AG09309 (cell line): ENCODE measurements at regions not wholly inside any gene's neighbourhood (a gene's known extent, or its start where the extent isn't known, plus 50 kb on each side); places are given as distances from the start of the nearest gene placed in this dataset.

Experiments used
- DNase-seq: peaks from one replicate; pipeline ENCODE4 v3.0.0-alpha.2; 2010; ENCODE audit warnings: low read depth
- H3K4me3 ChIP-seq: 2 replicates; pipeline ENCODE4 v1.5.1; 2011; ENCODE audit warnings: mild to moderate bottlenecking, low read depth, low read length, moderate library complexity; ENCODE audit not compliant: control insufficient read depth
- TF ChIP-seq, protein P1 (sequence below): IDR thresholded peaks from 2 replicates; pipeline ENCODE4 v1.5.1; 2011; ENCODE audit warnings: mild to moderate bottlenecking, low read depth, low read length, inconsistent platforms; ENCODE audit not compliant: insufficient read depth, control insufficient read depth; ENCODE audit errors: missing control alignments

- TF ChIP-seq, protein P1, sequence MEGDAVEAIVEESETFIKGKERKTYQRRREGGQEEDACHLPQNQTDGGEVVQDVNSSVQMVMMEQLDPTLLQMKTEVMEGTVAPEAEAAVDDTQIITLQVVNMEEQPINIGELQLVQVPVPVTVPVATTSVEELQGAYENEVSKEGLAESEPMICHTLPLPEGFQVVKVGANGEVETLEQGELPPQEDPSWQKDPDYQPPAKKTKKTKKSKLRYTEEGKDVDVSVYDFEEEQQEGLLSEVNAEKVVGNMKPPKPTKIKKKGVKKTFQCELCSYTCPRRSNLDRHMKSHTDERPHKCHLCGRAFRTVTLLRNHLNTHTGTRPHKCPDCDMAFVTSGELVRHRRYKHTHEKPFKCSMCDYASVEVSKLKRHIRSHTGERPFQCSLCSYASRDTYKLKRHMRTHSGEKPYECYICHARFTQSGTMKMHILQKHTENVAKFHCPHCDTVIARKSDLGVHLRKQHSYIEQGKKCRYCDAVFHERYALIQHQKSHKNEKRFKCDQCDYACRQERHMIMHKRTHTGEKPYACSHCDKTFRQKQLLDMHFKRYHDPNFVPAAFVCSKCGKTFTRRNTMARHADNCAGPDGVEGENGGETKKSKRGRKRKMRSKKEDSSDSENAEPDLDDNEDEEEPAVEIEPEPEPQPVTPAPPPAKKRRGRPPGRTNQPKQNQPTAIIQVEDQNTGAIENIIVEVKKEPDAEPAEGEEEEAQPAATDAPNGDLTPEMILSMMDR, result no peak
- H3K4me3 ChIP-seq, result no peak overlapping the region
- no peak for DNase-seq
Measured at GRCh38 chr16:63982110-63982509, 1139.8 kb downstream of the CDH11 start.

- DNase-seq, result no peak
- H3K4me3 ChIP-seq, result no peak overlapping the region
- TF ChIP-seq, protein P1, result no peak
Measured at GRCh38 chr16:63981639-63982038, 1140.2 kb downstream of the CDH11 start.

- no peak overlapping the region for H3K4me3 ChIP-seq
- TF ChIP-seq, protein P1, result no peak
- DNase-seq, result no peak
Measured at GRCh38 chr16:63980763-63981162, 1141.1 kb downstream of the CDH11 start.

DNA sequence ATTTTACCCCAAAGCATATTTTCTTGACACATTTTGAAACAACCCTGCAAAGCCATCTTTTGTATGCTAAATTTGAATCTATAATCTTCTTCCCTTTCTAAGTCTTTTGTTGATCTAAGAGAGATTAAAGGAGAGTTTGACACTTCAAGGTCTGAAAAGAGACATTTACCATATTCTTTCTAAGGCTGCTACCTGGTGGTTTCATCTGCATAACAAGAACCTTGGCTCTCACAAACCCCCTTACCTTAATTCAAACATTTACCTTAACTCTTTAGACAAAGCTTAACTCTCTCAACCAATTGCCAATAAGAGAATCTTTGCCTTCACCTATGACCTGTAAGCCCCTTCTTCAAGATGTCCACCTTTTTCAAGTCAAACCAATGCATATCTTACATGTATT is 1143.6 kb downstream of the CDH11 start:
- no peak overlapping the region for H3K4me3 ChIP-seq
- TF ChIP-seq, protein P1, result no peak
- no peak for DNase-seq

DNA sequence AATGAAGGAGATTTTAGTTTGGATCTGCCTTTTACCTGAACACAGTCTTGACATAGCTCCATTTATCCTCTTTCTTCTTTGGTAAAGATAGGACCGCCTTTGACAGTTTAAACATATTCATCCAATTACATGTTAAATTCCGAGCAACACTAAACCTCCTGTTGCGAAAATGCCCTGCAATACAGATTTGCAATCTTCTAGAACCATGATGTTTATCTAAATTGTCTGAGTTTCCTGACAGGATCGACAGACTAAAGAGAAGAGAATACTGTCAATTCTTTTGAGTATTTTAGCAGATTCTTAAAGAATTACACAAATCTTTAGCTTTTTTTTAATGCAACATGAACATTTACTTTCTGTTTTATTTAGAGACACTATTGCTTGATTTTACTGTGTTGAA is 1145.5 kb downstream of the CDH11 start:
- TF ChIP-seq, protein P1, result no peak
- DNase-seq, result no peak
- H3K4me3 ChIP-seq, result no peak overlapping the region

- no peak for DNase-seq
- H3K4me3 ChIP-seq, result no peak overlapping the region
- TF ChIP-seq, protein P1, result no peak
Measured at GRCh38 chr16:63975669-63976068, 1146.2 kb downstream of the CDH11 start.

DNA sequence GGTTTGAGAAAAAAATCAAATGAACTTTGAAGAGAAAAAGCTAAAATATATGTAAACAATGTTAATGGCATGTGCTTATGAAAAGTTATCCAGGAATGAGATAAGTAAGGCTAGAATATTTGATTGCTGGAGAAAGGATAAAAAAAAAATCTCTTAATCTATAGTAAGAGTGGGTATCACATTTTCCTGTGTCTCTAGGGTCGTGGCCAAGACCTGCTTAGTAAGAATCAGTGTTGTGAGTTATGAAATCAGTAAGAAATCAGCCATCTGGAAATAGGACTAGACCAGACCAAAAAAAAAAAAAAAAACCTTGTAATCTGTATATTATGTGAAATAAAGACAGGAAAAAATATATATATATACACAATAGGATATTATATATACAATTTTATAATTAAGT is 1153.9 kb downstream of the CDH11 start:
- DNase-seq, result no peak
- H3K4me3 ChIP-seq, result no peak overlapping the region
- TF ChIP-seq, protein P1, result no peak
